ENCODE measurements at regions not wholly inside any gene's neighbourhood (a gene's known extent, or its start where the extent isn't known, plus 50 kb on each side); places are given as distances from the start of the nearest gene placed in this dataset.

DNA sequence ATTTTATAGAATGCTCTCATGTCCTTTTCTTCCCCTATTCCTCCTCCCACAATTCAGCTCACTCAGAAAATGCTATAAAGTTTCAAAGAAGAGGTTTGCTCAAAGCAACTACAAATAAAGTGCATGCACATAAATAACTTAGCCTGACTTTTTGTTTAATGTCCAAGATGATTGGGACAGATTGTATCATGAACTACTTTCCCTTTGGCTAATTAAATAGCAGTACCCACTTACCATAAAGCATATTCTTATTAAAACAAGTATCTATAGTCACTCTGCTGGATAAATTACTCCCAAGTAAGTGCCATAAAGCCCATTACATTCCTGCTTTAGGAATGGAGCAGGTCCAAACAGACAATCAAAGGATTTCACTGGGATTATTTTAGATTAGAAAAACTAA lies 576.0 kb downstream of the LMO4 start:
- TF ChIP-seq STAT3 (IDR thresholded peaks at IDR 0.05; ENCODE audit: low read depth, low read length) (no peak), SMAD1 (IDR thresholded peaks at IDR 0.05; ENCODE audit: low read depth, partially characterized antibody) (no peak), NRF1 (conservative IDR thresholded peaks at IDR 0.05; ENCODE audit: low read depth, low read length) (no peak), TAF1 (IDR thresholded peaks at IDR 0.05; ENCODE audit: borderline replicate concordance, low read depth, low read length) (no peak)
- TF ChIP-seq, protein P1, sequence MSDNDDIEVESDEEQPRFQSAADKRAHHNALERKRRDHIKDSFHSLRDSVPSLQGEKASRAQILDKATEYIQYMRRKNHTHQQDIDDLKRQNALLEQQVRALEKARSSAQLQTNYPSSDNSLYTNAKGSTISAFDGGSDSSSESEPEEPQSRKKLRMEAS (IDR thresholded peaks at IDR 0.05; ENCODE audit: low read depth, low read length) = no peak
- TF ChIP-seq, protein P2, sequence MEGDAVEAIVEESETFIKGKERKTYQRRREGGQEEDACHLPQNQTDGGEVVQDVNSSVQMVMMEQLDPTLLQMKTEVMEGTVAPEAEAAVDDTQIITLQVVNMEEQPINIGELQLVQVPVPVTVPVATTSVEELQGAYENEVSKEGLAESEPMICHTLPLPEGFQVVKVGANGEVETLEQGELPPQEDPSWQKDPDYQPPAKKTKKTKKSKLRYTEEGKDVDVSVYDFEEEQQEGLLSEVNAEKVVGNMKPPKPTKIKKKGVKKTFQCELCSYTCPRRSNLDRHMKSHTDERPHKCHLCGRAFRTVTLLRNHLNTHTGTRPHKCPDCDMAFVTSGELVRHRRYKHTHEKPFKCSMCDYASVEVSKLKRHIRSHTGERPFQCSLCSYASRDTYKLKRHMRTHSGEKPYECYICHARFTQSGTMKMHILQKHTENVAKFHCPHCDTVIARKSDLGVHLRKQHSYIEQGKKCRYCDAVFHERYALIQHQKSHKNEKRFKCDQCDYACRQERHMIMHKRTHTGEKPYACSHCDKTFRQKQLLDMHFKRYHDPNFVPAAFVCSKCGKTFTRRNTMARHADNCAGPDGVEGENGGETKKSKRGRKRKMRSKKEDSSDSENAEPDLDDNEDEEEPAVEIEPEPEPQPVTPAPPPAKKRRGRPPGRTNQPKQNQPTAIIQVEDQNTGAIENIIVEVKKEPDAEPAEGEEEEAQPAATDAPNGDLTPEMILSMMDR (IDR thresholded peaks at IDR 0.05 in 2 of 3, conservative IDR thresholded peaks at IDR 0.05 in 1 of 3; ENCODE audit: control insufficient read depth in 2 of 3, extremely low read depth in 1 of 3, insufficient read depth in 1 of 3, low read depth in 3 of 3, low read length in 3 of 3) = no peak

Data from GM12878 (cell line).